Mammary epithelial cell (primary cell): ENCODE measurements at regions not wholly inside any gene's neighbourhood (a gene's known extent, or its start where the extent isn't known, plus 50 kb on each side); places are given as distances from the start of the nearest gene placed in this dataset.

Experiments used
- EZH2 ChIP-seq: IDR thresholded peaks from 2 replicates; pipeline ENCODE4 v1.6.1; 2012; ENCODE audit warnings: low read length, inconsistent platforms, borderline replicate concordance
- TF ChIP-seq, protein P1 (sequence below), 2 donors: IDR thresholded peaks in 1 of 2; conservative IDR thresholded peaks in 1 of 2; 2 replicates each; pipeline ENCODE4 v1.5.1; 2011 to 2012; ENCODE audit warnings: inconsistent platforms in 2 of 2, low read length in 2 of 2, mild to moderate bottlenecking in 2 of 2, control low read depth in 1 of 2, low read depth in 1 of 2; ENCODE audit not compliant: insufficient read depth in 1 of 2; ENCODE audit errors: extremely low read depth in 1 of 2

DNA sequence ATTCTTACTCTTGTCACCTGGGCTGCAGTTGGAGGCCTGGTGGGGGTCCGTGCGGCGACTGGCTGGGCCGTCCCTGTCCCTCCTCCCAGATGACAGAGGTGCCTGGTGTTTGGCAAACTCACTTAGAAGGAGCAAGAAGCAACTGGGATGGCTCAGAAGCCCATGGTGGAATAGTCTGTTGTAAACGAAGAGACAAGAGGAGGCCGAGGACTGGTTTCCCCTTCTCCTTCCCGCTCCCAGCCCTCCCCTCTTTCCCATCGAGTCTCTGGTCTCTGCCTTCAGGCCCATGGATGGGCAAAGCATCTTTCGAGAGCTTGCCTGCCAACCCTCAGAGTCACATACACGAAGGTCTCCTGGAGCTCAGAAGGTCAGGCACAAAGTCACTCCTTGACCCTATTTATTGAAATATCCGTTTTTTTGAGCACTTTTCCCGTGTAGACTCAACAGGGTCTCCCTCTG, 364.4 kb downstream of the SEC14L1 start:
- TF ChIP-seq, protein P1, sequence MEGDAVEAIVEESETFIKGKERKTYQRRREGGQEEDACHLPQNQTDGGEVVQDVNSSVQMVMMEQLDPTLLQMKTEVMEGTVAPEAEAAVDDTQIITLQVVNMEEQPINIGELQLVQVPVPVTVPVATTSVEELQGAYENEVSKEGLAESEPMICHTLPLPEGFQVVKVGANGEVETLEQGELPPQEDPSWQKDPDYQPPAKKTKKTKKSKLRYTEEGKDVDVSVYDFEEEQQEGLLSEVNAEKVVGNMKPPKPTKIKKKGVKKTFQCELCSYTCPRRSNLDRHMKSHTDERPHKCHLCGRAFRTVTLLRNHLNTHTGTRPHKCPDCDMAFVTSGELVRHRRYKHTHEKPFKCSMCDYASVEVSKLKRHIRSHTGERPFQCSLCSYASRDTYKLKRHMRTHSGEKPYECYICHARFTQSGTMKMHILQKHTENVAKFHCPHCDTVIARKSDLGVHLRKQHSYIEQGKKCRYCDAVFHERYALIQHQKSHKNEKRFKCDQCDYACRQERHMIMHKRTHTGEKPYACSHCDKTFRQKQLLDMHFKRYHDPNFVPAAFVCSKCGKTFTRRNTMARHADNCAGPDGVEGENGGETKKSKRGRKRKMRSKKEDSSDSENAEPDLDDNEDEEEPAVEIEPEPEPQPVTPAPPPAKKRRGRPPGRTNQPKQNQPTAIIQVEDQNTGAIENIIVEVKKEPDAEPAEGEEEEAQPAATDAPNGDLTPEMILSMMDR (conservative IDR thresholded peaks at IDR 0.05 in 1 of 2, IDR thresholded peaks at IDR 0.05 in 1 of 2; ENCODE audit: extremely low read depth in 1 of 2, insufficient read depth in 1 of 2, low read depth in 1 of 2, low read length in 2 of 2), result no peak
- TF ChIP-seq EZH2, result no peak
